ENCODE measurements at regions not wholly inside any gene's neighbourhood (a gene's known extent, or its start where the extent isn't known, plus 50 kb on each side); places are given as distances from the start of the nearest gene placed in this dataset.
"Not testable (repeated sequence)": the region's sequence is repeated elsewhere in the genome, so short reads cannot be mapped to it uniquely, and the experiment has no call there.

- Histone ChIP-seq H3K4me1 (ENCODE audit: insufficient read depth, low read length) (no peaks in the 10 kb centered on the region), H3K4me3 (ENCODE audit: low read depth in 1 of 2, low read length in 2 of 2) (no peak overlapping the region), H3K27me3 (ENCODE audit: control insufficient read depth in 1 of 2, insufficient read depth in 2 of 2, low read length in 2 of 2) (no peaks in the 10 kb centered on the region), H3K9me3 (ENCODE audit: low read length) (no peaks in the 10 kb centered on the region), H3K9ac (ENCODE audit: low read length) (no peak overlapping the region), H3K36me3 (ENCODE audit: insufficient read depth, low read length) (no peaks in the 10 kb centered on the region), H3K27ac (ENCODE audit: low read depth, low read length) (no peak overlapping the region)
These were observed 840.2 kb downstream of the UQCRFS1 start for GRCh38 chr19:28372576-28373247.

DNA sequence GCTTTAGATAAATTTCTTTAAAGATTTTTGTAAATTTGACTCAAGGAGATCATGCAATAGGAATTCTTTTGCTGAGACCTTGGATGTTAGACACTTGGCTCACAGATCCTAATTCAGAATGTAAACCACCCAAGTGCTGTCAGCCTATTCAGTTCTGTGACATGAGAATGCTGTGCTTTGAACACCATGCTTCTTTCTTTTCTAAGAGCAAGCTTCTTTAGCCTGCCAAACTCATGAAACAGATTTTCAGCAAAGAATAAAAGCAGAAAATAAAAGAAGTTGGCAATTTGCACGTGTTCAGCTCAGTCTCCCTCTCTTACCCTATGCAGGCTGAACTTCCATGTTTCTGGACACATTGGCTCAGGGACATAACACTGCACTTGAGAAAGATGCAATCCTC, 845.8 kb downstream of the UQCRFS1 start:
- Histone ChIP-seq H3K9ac (ENCODE audit: low read length) (no peak overlapping the region), H3K9me3 (ENCODE audit: low read length) (no peaks in the 10 kb centered on the region), H3K36me3 (ENCODE audit: insufficient read depth, low read length) (no peaks in the 10 kb centered on the region), H3K27ac (ENCODE audit: low read depth, low read length) (no peak overlapping the region), H3K27me3 (ENCODE audit: control insufficient read depth in 1 of 2, insufficient read depth in 2 of 2, low read length in 2 of 2) (no peaks in the 10 kb centered on the region), H3K4me1 (ENCODE audit: insufficient read depth, low read length) (no peaks in the 10 kb centered on the region), H3K4me3 (ENCODE audit: low read depth in 1 of 2, low read length in 2 of 2) (no peak overlapping the region)

- H3K4me1 ChIP-seq (ENCODE audit: insufficient read depth, low read length) = no peaks in the 10 kb centered on the region
- H3K36me3 ChIP-seq (ENCODE audit: insufficient read depth, low read length) = no peaks in the 10 kb centered on the region
- no peak overlapping the region for H3K4me3 ChIP-seq (ENCODE audit: low read depth in 1 of 2, low read length in 2 of 2)
- H3K27ac ChIP-seq (ENCODE audit: low read depth, low read length) = no peak overlapping the region
- no peak overlapping the region for H3K9ac ChIP-seq (ENCODE audit: low read length)
- no peaks in the 10 kb centered on the region for H3K9me3 ChIP-seq (ENCODE audit: low read length)
- no peaks in the 10 kb centered on the region for H3K27me3 ChIP-seq (ENCODE audit: control insufficient read depth in 1 of 2, insufficient read depth in 2 of 2, low read length in 2 of 2)
These were observed 849.7 kb downstream of the UQCRFS1 start for GRCh38 chr19:28363254-28363653.

DNA sequence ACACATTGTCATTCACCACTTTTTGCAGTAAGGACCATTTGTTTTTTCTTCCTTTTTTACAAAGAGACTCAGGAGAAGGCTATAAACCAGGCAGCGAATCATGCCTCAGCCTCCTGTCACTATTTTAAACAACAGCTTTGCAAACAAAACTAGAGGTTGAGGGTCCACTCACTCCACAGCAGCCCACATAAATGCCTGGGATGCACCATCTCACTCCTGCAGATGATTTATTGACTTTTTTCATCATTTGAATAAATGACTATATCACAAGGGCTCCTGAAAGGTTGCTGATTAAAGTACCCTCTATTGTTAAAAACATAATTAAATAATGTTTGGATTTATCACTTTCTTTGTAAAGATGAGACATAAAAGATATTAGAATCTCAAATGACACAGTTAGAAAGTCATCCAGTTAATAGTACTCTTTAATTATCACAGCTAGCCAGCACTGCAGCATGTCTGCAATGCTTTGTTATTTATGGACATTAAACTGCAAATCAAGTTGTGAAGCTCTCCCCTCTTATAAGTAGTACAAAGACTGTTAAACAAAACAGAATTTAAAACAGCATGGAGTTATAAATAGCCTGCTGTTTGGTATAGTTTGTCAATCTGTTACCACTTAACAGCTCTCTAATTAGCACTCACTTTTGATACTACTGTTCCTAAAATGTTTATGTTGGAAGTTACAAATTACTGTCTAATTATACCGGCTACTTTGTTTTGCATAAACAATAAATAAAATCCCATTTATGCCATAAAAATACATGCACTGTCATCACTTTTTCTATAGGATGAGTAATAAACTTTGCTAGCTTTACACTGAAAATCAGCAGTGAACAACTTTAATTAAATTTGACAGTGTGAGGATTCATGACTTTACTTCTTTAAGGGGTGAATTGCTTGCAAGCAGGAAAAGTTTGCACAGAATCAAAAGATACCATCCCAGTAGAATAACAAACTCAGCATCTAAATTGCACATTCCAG, 853.2 kb downstream of the UQCRFS1 start:
- no peaks in the 10 kb centered on the region for H3K9me3 ChIP-seq (ENCODE audit: low read length)

GRCh38 chr19:28358633-28359032, 854.3 kb downstream of the UQCRFS1 start:
- Histone ChIP-seq H3K36me3 (ENCODE audit: insufficient read depth, low read length) (no peaks in the 10 kb centered on the region), H3K27me3 (ENCODE audit: control insufficient read depth in 1 of 2, insufficient read depth in 2 of 2, low read length in 2 of 2) (no peaks in the 10 kb centered on the region), H3K4me3 (ENCODE audit: low read depth in 1 of 2, low read length in 2 of 2) (no peak overlapping the region), H3K9ac (ENCODE audit: low read length) (no peak overlapping the region), H3K4me1 (ENCODE audit: insufficient read depth, low read length) (no peaks in the 10 kb centered on the region), H3K27ac (ENCODE audit: low read depth, low read length) (no peak overlapping the region), H3K9me3 (ENCODE audit: low read length) (no peaks in the 10 kb centered on the region)

More for the DNA sequence above, 853.2 kb downstream of the UQCRFS1 start:
- Histone ChIP-seq H3K27me3 (ENCODE audit: control insufficient read depth in 1 of 2, insufficient read depth in 2 of 2, low read length in 2 of 2) (no peaks in the 10 kb centered on the region), H3K36me3 (ENCODE audit: insufficient read depth, low read length) (no peaks in the 10 kb centered on the region), H3K9ac (ENCODE audit: low read length) (no peak overlapping the region), H3K4me1 (ENCODE audit: insufficient read depth, low read length) (no peaks in the 10 kb centered on the region), H3K27ac (ENCODE audit: low read depth, low read length) (no peak overlapping the region), H3K4me3 (ENCODE audit: low read depth in 1 of 2, low read length in 2 of 2) (no peak overlapping the region)

DNA sequence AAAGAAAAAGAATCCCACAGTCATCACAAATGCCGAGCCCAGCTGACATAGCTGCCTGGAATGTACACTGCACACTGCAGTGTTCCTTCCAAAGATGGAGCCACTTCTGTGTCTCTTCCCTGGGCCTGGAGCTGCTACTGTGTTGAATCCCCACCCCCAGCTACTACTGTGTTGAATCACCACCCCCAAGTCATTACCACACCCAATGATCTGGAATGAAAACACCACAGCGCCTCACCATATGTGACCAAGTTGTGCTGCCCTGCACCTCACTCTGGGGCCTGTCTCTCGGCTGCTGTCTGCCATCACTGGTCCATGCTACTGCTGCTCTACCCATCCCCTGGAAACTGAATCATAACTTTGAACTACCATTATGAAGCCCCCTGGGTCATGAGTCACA, 861.2 kb downstream of the UQCRFS1 start:
- H3K27ac ChIP-seq (ENCODE audit: low read depth, low read length) = no peak overlapping the region

DNA sequence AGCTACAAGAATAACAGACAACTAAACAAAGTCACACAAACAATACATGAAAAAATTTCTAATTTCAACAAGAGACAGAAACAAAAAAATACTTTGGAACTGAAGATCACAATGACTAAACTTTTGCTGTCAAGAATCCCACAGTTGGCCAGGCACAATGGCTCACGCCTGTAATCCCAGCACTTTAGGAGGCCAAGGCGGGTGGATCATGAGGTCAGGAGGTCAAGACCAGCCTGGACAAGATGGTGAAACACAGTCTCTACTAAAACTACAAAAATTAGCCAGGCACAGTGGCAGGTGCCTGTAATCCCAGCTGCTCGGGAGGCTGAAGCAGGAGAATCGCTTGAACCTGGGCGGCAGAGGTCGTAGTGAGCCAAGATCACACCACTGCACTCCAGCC, 861.6 kb downstream of the UQCRFS1 start:
- not testable (repeated sequence) for H3K9me3 ChIP-seq (ENCODE audit: low read length); H3K27ac ChIP-seq (ENCODE audit: low read depth, low read length); H3K4me3 ChIP-seq (ENCODE audit: low read depth in 1 of 2, low read length in 2 of 2); H3K4me1 ChIP-seq (ENCODE audit: insufficient read depth, low read length); H3K36me3 ChIP-seq (ENCODE audit: insufficient read depth, low read length); H3K27me3 ChIP-seq (ENCODE audit: control insufficient read depth in 1 of 2, insufficient read depth in 2 of 2, low read length in 2 of 2); H3K9ac ChIP-seq (ENCODE audit: low read length)

More for the DNA sequence above, 861.2 kb downstream of the UQCRFS1 start:
- H3K4me1 ChIP-seq (ENCODE audit: insufficient read depth, low read length) = no peaks in the 10 kb centered on the region
- H3K4me3 ChIP-seq (ENCODE audit: low read depth in 1 of 2, low read length in 2 of 2) = no peak overlapping the region
- no peaks in the 10 kb centered on the region for H3K36me3 ChIP-seq (ENCODE audit: insufficient read depth, low read length)
- H3K9me3 ChIP-seq (ENCODE audit: low read length) = no peaks in the 10 kb centered on the region
- H3K9ac ChIP-seq (ENCODE audit: low read length) = no peak overlapping the region
- H3K27me3 ChIP-seq (ENCODE audit: control insufficient read depth in 1 of 2, insufficient read depth in 2 of 2, low read length in 2 of 2) = no peaks in the 10 kb centered on the region

GRCh38 chr19:28350673-28351072, 862.3 kb downstream of the UQCRFS1 start:
- Histone ChIP-seq H3K4me3 (ENCODE audit: low read depth in 1 of 2, low read length in 2 of 2) (no peak overlapping the region), H3K9me3 (ENCODE audit: low read length) (no peaks in the 10 kb centered on the region), H3K27me3 (ENCODE audit: control insufficient read depth in 1 of 2, insufficient read depth in 2 of 2, low read length in 2 of 2) (no peaks in the 10 kb centered on the region), H3K27ac (ENCODE audit: low read depth, low read length) (no peak overlapping the region), H3K36me3 (ENCODE audit: insufficient read depth, low read length) (no peaks in the 10 kb centered on the region), H3K4me1 (ENCODE audit: insufficient read depth, low read length) (no peaks in the 10 kb centered on the region), H3K9ac (ENCODE audit: low read length) (no peak overlapping the region)

DNA sequence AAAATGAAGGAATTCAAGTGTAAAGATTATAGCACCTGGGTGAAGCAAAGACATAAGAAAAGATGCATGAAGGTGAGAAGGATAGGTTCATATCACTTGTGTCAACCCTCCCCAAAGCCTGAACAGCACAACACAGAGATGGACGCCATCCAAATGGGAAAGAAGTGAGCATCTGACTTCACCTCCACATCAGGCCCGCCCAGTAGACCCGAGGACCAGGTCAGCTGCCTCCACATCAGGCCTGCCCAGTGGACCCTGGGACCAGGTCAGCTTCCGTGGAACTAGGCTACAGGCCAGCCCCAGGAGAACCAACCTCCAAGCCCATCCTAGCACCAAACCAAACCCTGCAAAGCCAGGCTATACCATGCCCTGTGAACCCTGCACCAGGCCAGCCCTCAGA, 862.9 kb downstream of the UQCRFS1 start:
- Histone ChIP-seq H3K9me3 (ENCODE audit: low read length) (no peaks in the 10 kb centered on the region), H3K4me1 (ENCODE audit: insufficient read depth, low read length) (no peaks in the 10 kb centered on the region), H3K9ac (ENCODE audit: low read length) (no peak overlapping the region), H3K27me3 (ENCODE audit: control insufficient read depth in 1 of 2, insufficient read depth in 2 of 2, low read length in 2 of 2) (no peaks in the 10 kb centered on the region), H3K36me3 (ENCODE audit: insufficient read depth, low read length) (no peaks in the 10 kb centered on the region), H3K27ac (ENCODE audit: low read depth, low read length) (no peak overlapping the region), H3K4me3 (ENCODE audit: low read depth in 1 of 2, low read length in 2 of 2) (no peak overlapping the region)

- no peak overlapping the region for H3K4me3 ChIP-seq (ENCODE audit: low read depth in 1 of 2, low read length in 2 of 2)
- no peaks in the 10 kb centered on the region for H3K9me3 ChIP-seq (ENCODE audit: low read length)
- no peak overlapping the region for H3K9ac ChIP-seq (ENCODE audit: low read length)
- no peaks in the 10 kb centered on the region for H3K36me3 ChIP-seq (ENCODE audit: insufficient read depth, low read length)
- H3K27me3 ChIP-seq (ENCODE audit: control insufficient read depth in 1 of 2, insufficient read depth in 2 of 2, low read length in 2 of 2) = no peaks in the 10 kb centered on the region
- no peaks in the 10 kb centered on the region for H3K4me1 ChIP-seq (ENCODE audit: insufficient read depth, low read length)
- no peak overlapping the region for H3K27ac ChIP-seq (ENCODE audit: low read depth, low read length)
These were observed 863.3 kb downstream of the UQCRFS1 start for GRCh38 chr19:28349604-28350003.

- Histone ChIP-seq H3K4me3 (ENCODE audit: low read depth in 1 of 2, low read length in 2 of 2) (no peak overlapping the region), H3K27me3 (ENCODE audit: control insufficient read depth in 1 of 2, insufficient read depth in 2 of 2, low read length in 2 of 2) (no peaks in the 10 kb centered on the region), H3K4me1 (ENCODE audit: insufficient read depth, low read length) (no peaks in the 10 kb centered on the region), H3K27ac (ENCODE audit: low read depth, low read length) (no peak overlapping the region), H3K9me3 (ENCODE audit: low read length) (no peaks in the 10 kb centered on the region), H3K9ac (ENCODE audit: low read length) (no peak overlapping the region), H3K36me3 (ENCODE audit: insufficient read depth, low read length) (no peaks in the 10 kb centered on the region)
These were observed 867.1 kb downstream of the UQCRFS1 start for GRCh38 chr19:28345811-28346210.
